NOMO-1 treated with DMSO at 0.1 percent for 48 hours (cell line): ENCODE measurements at regions not wholly inside any gene's neighbourhood (a gene's known extent, or its start where the extent isn't known, plus 50 kb on each side); places are given as distances from the start of the nearest gene placed in this dataset.

Experiments
- DNase-seq: peaks from one replicate; lab custom pipeline; 2025; ENCODE audit not compliant: unreplicated experiment; lab: John Stamatoyannopoulos, UW

- DNase-seq, result no peak
Measured at GRCh38 chr13:107284173-107284572, 716.2 kb upstream of the ARGLU1 start.

- no peak for DNase-seq
Measured at GRCh38 chr13:107277911-107278310, 710.0 kb upstream of the ARGLU1 start.

GRCh38 chr13:107276936-107277335, 709.0 kb upstream of the ARGLU1 start:
- no peak for DNase-seq

GRCh38 chr13:107275945-107276614, 708.1 kb upstream of the ARGLU1 start:
- DNase-seq, result no peak

GRCh38 chr13:107275312-107275711, 707.4 kb upstream of the ARGLU1 start:
- DNase-seq, result no peak

GRCh38 chr13:107271227-107271626, 703.3 kb upstream of the ARGLU1 start:
- no peak for DNase-seq

GRCh38 chr13:107266657-107267056, 698.7 kb upstream of the ARGLU1 start:
- DNase-seq, result no peak

GRCh38 chr13:107258599-107259187, 690.8 kb upstream of the ARGLU1 start:
- DNase-seq, result no peak

GRCh38 chr13:107254392-107254791, 686.5 kb upstream of the ARGLU1 start:
- DNase-seq, result no peak

GRCh38 chr13:107252428-107252827, 684.5 kb upstream of the ARGLU1 start:
- DNase-seq, result no peak

GRCh38 chr13:107252021-107252420, 684.1 kb upstream of the ARGLU1 start:
- DNase-seq, result no peak

GRCh38 chr13:107251341-107251740, 683.4 kb upstream of the ARGLU1 start:
- DNase-seq, result no peak

GRCh38 chr13:107250628-107251027, 682.7 kb upstream of the ARGLU1 start:
- no peak for DNase-seq

- no peak for DNase-seq
Measured at GRCh38 chr13:107244241-107244640, 676.3 kb upstream of the ARGLU1 start.

GRCh38 chr13:107242138-107242537, 674.2 kb upstream of the ARGLU1 start:
- DNase-seq, result no peak

GRCh38 chr13:107241381-107241780, 673.4 kb upstream of the ARGLU1 start:
- no peak for DNase-seq

GRCh38 chr13:107239213-107239612, 671.3 kb upstream of the ARGLU1 start:
- no peak for DNase-seq

- no peak for DNase-seq
Measured at GRCh38 chr13:107238262-107238981, 670.5 kb upstream of the ARGLU1 start.

- DNase-seq, result no peak
Measured at GRCh38 chr13:107234319-107235073, 666.6 kb upstream of the ARGLU1 start.

GRCh38 chr13:107233541-107233940, 665.6 kb upstream of the ARGLU1 start:
- no peak for DNase-seq

- no peak for DNase-seq
Measured at GRCh38 chr13:107231944-107232343, 664.0 kb upstream of the ARGLU1 start.

GRCh38 chr13:107223867-107224266, 655.9 kb upstream of the ARGLU1 start:
- DNase-seq, result no peak
